ENCODE measurements at regions not wholly inside any gene's neighbourhood (a gene's known extent, or its start where the extent isn't known, plus 50 kb on each side); places are given as distances from the start of the nearest gene placed in this dataset.

- no peaks in the 10 kb centered on the region for H3K27me3 ChIP-seq
- H3K4me1 ChIP-seq = no peaks in the 10 kb centered on the region
- no peaks in the 10 kb centered on the region for H3K9me3 ChIP-seq
- intact Hi-C loops (cut with DNase I) = no loop called here
- no peak for TF ChIP-seq POLR2AphosphoS5 (IDR thresholded peaks at IDR 0.05)
- no peak for TF ChIP-seq EP300 (IDR thresholded peaks at IDR 0.05)
- no peak for TF ChIP-seq CTCF (IDR thresholded peaks at IDR 0.05)
- no peak for TF ChIP-seq POLR2A (IDR thresholded peaks at IDR 0.05; ENCODE audit: low read depth)
- WGBS = 93% methylated on average over 2 of the region's 2 CpGs
- H3K27ac ChIP-seq (replicated peaks in 1 of 4) = no peak overlapping the region
- DNase-seq (ENCODE audit: extremely low spot score) = no peak
- no peaks in the 10 kb centered on the region for H3K36me3 ChIP-seq
- no peak overlapping the region for H3K4me3 ChIP-seq
These were observed 539.1 kb upstream of the ROBO2 start for GRCh38 chr3:76500746-76501275.

GRCh38 chr3:76501315-76501714, 538.6 kb upstream of the ROBO2 start:
- TF ChIP-seq CTCF (IDR thresholded peaks at IDR 0.05) (no peak), POLR2A (IDR thresholded peaks at IDR 0.05; ENCODE audit: low read depth) (no peak), POLR2AphosphoS5 (IDR thresholded peaks at IDR 0.05) (no peak), EP300 (IDR thresholded peaks at IDR 0.05) (no peak)
- DNase-seq (ENCODE audit: extremely low spot score) = no peak
- no peak overlapping the region for H3K4me3 ChIP-seq
- no peaks in the 10 kb centered on the region for H3K4me1 ChIP-seq
- no peaks in the 10 kb centered on the region for H3K36me3 ChIP-seq
- intact Hi-C loops (cut with DNase I) = no loop called here
- no peaks in the 10 kb centered on the region for H3K27me3 ChIP-seq
- 68% methylated on average over 1 of the region's 1 CpG for WGBS
- no peak overlapping the region for H3K27ac ChIP-seq (replicated peaks in 1 of 4)
- H3K9me3 ChIP-seq = no peaks in the 10 kb centered on the region

DNA sequence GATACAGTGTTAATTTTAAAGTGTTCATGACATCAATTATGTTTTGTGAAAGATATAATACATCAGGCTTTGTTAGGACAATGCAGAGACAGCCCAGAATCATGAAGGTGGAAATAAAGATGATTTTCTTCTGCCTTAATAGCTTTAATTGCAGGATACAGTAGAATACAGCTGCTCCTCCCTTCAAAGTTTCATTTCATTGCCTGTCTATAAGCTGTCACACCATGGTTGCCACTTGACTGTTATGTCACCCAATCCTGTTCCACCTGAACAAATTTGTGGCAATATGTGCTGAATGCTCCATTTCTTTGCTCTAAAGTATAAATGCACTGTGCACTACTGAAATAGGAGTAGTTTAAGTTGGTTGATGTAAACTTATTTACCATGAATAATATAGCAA, 537.8 kb upstream of the ROBO2 start:
- Histone ChIP-seq H3K36me3 (no peaks in the 10 kb centered on the region), H3K27me3 (no peaks in the 10 kb centered on the region), H3K9me3 (no peaks in the 10 kb centered on the region), H3K4me3 (no peak overlapping the region), H3K27ac (replicated peaks in 1 of 4) (no peak overlapping the region), H3K4me1 (no peaks in the 10 kb centered on the region)
- DNase-seq (ENCODE audit: extremely low spot score) = no peak
- TF ChIP-seq CTCF (IDR thresholded peaks at IDR 0.05) (no peak), POLR2A (IDR thresholded peaks at IDR 0.05; ENCODE audit: low read depth) (no peak), POLR2AphosphoS5 (IDR thresholded peaks at IDR 0.05) (no peak), EP300 (IDR thresholded peaks at IDR 0.05) (no peak)
- intact Hi-C loops (cut with DNase I) = no loop called here

DNA sequence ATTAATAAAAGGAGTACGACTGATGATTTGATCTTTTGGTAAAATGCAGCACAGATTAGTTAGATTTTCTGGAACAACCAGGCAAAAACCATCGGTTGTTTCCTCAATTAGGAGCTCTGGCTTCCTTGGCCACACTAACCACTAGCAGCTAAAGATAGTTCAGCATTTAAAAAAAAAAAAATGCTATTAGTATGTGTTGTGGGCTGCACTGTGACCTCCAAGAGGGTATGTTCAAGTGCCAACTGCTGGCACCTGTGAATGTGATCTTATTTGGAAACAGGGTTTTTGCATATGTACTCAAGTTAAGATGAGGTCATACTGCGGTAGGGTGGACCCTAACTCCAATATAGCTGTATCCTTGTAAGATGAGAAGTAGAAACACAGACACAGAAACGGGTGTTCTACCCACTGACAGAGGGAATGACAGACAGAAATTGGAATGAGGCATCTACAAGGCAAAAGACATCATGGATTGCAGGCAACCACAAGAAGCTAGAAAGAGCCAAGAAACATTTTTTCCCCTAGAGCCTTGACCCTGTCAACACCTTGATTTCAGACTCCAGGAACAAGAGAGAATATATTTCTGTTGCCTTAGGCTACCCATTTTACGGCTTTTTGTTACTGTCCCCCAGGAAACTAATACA, 534.6 kb upstream of the ROBO2 start:
- Histone ChIP-seq H3K4me3 (no peak overlapping the region), H3K4me1 (no peaks in the 10 kb centered on the region), H3K27me3 (no peaks in the 10 kb centered on the region), H3K9me3 (no peaks in the 10 kb centered on the region), H3K27ac (replicated peaks in 1 of 4) (no peak overlapping the region), H3K36me3 (no peaks in the 10 kb centered on the region)
- intact Hi-C loops (cut with DNase I) = no loop called here
- TF ChIP-seq POLR2AphosphoS5 (IDR thresholded peaks at IDR 0.05) (no peak), CTCF (IDR thresholded peaks at IDR 0.05) (no peak)
- no peak for DNase-seq (ENCODE audit: extremely low spot score)
- WGBS = 88% methylated on average over 5 of the region's 5 CpGs

All from esophagus muscularis mucosa (tissue), 4 donors.